HG02588 (cell line): ENCODE measurements at regions not wholly inside any gene's neighbourhood (a gene's known extent, or its start where the extent isn't known, plus 50 kb on each side); places are given as distances from the start of the nearest gene placed in this dataset.
"Not testable (repeated sequence)": the region's sequence is repeated elsewhere in the genome, so short reads cannot be mapped to it uniquely, and the experiment has no call there.

ENCODE experiments used
- ATAC-seq: cut with Tn5 transposase; IDR thresholded peaks from one replicate; pipeline ENCODE4 v1.9.1; 2021; ENCODE audit warnings: mild to moderate bottlenecking, moderate library complexity; ENCODE audit not compliant: unreplicated experiment

GRCh38 chr12:19624491-19624890 is 185.2 kb downstream of the AEBP2 start:
- ATAC-seq = no peak

GRCh38 chr12:19625551-19625950 is 186.3 kb downstream of the AEBP2 start:
- ATAC-seq = not testable (repeated sequence)

- ATAC-seq = no peak
These were observed 188.4 kb downstream of the AEBP2 start for GRCh38 chr12:19627719-19628118.

- no peak for ATAC-seq
These were observed 191.2 kb downstream of the AEBP2 start for GRCh38 chr12:19630536-19630935.

- ATAC-seq = no peak
These were observed 193.9 kb downstream of the AEBP2 start for GRCh38 chr12:19633194-19633593.

GRCh38 chr12:19633641-19634040 is 194.3 kb downstream of the AEBP2 start:
- no peak for ATAC-seq

- ATAC-seq = no peak
These were observed 200.6 kb downstream of the AEBP2 start for GRCh38 chr12:19639781-19640415.

GRCh38 chr12:19641235-19642080 is 202.2 kb downstream of the AEBP2 start:
- no peak for ATAC-seq

- ATAC-seq = no peak
These were observed 203.1 kb downstream of the AEBP2 start for GRCh38 chr12:19642345-19642744.

- no peak for ATAC-seq
These were observed 204.3 kb downstream of the AEBP2 start for GRCh38 chr12:19643635-19644034.

- ATAC-seq = no peak
These were observed 205.3 kb downstream of the AEBP2 start for GRCh38 chr12:19644571-19644970.

- no peak for ATAC-seq
These were observed 206.5 kb downstream of the AEBP2 start for GRCh38 chr12:19645823-19646222.

- ATAC-seq = no peak
These were observed 207.3 kb downstream of the AEBP2 start for GRCh38 chr12:19646599-19646998.

- ATAC-seq = no peak
These were observed 208.7 kb downstream of the AEBP2 start for GRCh38 chr12:19647806-19648556.

- ATAC-seq = no peak
These were observed 209.3 kb downstream of the AEBP2 start for GRCh38 chr12:19648591-19648990.

GRCh38 chr12:19652386-19652785 is 213.1 kb downstream of the AEBP2 start:
- no peak for ATAC-seq

- no peak for ATAC-seq
These were observed 215.5 kb downstream of the AEBP2 start for GRCh38 chr12:19654650-19655376.

- ATAC-seq = no peak
These were observed 217.9 kb downstream of the AEBP2 start for GRCh38 chr12:19657118-19657731.

- no peak for ATAC-seq
These were observed 218.4 kb downstream of the AEBP2 start for GRCh38 chr12:19657732-19658130.

- no peak for ATAC-seq
These were observed 219.8 kb downstream of the AEBP2 start for GRCh38 chr12:19659086-19659485.

- ATAC-seq = no peak
These were observed 220.2 kb downstream of the AEBP2 start for GRCh38 chr12:19659501-19659900.
